NCI-H446 (cell line): ENCODE measurements at regions not wholly inside any gene's neighbourhood (a gene's known extent, or its start where the extent isn't known, plus 50 kb on each side); places are given as distances from the start of the nearest gene placed in this dataset.
"Not testable (repeated sequence)": the region's sequence is repeated elsewhere in the genome, so short reads cannot be mapped to it uniquely, and the experiment has no call there.

ENCODE experiments used
- DNase-seq, 2 experiments: peaks; one replicate each; lab custom pipeline; 2025; lab: John Stamatoyannopoulos, UW

DNA sequence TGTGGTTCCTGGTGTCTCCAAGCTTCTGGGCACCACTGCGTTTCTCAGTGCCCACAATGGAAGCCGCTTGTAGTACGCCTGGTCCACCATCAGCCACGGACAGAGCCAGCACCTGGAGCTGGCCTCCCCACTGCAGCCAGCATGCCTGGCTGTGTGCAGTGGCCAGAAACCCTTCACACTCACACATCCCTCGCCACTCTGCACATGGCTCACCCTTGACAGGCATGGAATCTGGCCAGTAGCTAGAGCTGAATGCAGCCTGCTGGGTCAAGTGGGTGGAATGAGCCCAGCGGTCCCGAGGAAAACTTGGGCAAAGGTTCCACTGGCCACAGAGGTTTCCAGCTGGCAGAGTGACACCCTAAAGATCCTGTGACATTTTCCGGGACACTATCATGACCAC, 146.0 kb upstream of the ADO start:
- no peak for DNase-seq

DNA sequence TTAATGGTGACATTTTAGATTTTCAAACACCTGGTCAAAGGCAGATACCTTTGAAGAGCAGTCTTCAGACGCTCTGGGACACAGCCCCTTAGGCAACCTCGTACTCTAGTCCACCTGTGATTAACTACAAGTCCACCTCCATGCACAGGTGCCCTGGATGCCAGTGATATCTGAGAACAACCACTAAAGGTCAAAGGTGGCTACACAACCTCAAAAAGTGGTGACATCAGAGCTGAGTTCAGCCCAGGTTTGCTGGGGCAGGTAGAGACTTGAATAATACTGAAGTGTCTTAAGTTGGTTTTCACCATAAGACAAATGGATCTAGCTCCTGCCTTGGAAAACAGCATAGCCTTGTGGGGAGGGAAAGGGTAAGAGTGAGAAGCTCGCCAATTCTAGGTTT, 143.4 kb upstream of the ADO start:
- DNase-seq: no peak

DNA sequence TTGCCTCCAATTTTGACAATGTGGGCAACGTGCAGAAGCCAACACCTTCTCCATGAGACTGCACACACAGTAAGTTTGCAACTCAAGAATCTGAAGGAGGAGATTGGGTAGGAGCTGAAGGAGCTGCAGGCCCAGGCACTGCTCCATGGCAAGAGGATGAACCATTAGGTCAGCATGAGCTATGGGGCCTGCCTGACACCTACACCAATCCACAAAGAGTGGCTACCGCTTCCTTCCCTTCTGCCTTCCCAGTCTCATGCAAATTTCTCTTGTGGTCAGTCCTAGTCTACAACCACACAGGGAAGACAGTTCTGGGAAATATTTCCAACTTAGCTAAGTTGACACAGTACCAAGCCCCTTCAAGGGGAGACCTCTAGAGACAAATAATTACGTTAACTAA, 142.0 kb upstream of the ADO start:
- DNase-seq: no peak

DNA sequence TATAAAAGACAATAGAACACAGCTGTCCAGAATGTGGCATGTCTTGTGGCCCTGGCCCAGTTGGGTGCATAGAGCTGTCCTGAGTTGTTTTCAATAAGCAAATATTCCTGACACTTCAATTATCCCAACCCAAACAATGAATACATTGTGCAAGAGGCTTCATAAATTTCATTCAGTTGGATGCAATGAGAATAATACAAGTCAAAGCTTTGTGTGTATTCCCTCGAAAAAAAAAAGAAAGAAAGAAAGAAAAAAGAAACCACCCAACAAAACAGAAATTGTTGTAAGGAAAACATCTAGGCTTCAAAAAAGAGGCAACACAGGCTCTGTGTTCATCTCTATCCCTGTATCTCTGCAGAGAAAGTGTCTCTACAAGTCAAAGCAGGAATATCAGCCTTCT, 138.7 kb upstream of the ADO start:
- no peak for DNase-seq

DNA sequence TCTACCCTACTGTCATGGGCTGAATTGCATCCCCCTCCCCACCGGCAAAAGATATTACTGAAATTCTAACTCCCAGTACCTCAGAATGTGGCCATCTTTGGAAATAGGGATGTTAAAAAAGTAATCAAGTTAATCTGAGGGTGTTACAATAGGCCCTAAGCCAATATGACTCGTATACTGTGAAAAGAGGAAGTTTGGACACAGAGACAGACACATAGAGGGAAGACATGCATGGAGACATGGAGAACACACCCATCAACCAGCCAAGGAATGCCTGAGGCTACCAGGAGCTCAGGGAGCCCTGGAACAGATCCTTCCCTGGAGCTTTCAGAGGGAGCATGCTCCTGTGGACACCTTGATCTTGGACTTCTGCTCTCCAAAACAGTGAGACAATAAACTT, 138.2 kb upstream of the ADO start:
- DNase-seq: no peak

DNA sequence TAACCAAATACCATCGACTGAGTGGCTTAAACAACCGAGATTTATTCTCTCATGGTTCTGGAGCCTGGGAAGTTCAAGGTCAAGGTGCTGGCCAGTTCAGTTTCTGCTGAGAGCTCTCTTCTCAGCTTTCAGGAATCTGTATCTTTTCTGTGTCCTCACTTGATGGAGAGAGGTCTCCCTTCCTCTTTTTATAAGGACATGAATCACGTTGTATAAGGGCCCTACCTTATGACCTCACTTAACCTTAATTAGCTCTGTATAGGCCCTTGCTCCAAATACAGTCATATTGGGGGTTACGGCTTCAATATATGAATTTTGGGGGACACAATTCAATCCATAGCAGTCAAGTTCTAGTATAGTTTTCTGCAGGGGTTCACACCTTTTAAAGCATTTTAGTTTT, 135.2 kb upstream of the ADO start:
- no peak for DNase-seq

DNA sequence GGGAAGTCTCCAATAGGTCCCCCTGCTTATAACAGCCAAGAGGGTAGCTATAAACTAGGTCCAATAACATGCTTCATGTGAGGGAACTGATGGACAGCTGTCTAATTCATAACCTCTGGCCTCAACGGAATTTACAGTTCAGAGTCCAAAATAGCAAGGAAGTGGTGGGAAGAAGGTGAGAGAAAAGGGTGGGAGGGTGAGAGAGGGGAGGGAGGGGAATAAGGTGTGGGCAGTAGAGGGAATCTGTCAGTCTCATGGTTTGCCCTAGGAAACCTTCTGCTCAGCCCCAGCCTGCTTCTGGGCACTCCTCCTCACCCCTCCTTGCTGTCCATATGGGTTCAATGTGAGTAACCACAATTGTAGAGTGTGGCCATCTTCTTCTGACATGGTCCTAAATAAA, 133.4 kb upstream of the ADO start:
- no peak for DNase-seq

DNA sequence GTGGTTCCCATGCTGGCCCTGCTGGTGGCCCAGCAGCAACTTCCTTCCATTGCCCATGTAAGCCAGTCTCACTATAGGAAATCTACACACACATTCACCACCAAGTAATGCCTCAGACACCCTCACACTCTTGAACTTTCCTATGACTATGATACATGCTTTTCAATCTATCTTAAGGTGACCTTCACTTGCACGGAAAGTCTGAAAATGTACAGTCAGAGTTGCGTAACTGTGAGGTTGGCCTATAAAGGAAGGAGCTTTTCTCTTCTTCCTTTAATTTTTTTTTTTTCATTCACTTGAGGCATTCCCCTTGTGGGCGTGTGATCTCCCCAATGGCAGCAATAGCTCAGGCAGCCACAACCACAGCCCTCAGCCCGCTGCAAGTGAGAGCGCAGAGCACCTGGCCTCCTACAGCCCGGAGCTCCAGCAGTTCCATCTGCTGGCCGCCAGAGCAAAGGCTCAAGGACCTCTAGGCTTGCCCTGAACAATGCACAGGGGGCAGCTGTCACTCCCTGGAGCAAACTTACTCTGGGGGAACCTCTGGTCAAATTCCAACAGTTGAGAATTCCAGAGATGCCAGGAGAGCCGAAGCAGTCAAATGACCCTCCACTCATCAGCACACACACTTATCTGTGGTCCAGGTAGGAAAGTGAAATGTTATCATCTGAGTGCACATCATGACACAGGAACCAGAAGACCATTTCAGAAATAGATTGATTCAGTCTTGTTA, 123.1 kb upstream of the ADO start:
- DNase-seq: no peak

DNA sequence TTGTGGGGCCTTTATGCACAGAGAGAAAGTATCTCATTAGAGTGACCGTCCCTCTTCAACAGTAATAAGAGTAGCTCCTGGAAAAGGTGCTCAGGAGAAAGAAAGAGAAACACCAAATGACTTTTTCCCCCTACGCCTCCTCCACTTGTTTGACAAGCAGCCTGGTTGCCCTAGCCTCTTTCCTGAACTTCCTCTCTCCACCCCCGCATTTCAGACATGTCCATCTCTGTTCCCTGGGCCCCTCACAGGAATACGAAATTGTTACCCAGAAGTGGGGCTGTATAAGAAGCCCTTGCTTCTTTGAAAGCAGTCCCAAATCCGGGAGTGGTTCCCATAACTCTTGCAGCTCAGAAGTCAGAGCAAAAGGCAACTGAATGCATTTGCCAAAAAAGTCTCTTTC, 119.6 kb upstream of the ADO start:
- DNase-seq: no peak

DNA sequence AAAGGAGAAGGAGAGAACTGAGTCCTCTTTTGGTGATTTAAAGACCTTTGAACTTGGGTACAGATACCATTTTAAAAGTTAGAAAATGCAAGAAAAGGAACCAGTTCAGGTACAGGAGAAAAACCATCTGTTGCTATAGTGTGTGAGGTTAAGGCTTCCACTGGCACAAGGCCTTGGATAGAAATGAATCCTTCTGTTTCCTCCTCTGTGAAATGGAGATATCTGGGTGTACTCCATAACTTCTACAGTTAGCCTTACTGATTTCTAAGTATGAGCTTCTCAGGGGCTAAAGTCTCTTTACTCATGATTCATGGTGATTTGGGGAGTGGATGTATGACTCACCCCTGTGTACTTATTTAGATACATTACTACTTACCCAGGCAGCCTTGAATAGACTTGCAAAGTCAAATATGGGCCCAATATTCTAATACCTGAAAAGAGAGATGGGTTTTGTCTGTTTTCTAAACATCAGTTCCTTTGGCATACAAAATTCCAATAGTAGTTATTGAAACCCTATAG, 117.2 kb upstream of the ADO start:
- DNase-seq: no peak

DNA sequence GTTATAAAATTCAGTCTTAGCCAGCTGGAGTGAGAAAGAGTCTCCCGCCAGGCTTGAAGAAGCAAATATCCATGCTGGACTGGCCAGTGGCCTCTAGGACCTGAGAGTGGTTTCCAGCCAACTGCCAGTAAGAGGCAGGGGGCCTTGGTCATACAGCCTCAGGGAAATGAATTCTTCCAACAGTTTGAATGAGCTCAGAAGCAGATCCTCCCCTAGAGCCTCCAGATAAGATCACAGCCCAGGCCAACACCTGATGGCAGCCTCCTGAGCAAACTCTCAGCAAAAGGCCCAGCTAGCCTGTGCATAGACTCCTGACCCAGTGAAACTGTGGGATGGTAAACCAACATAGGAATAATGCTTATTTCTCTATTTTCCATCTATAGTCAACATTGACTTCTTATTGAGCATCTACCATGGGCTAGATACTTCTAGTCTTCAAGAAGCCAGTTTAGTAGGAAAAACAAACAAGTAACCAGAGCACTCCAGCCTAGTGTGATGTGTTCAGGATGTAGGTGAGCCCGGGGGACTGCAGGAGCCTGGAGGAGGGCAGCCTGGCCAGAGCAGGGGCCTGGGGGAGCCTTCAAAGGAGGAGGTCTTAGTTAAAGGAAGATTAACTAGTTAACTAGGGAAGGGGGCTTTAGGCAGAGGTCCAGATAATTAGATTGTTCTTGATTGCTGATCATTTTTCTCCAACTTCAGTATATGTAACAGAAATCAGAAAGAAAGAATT, 115.4 kb upstream of the ADO start:
- no peak for DNase-seq

DNA sequence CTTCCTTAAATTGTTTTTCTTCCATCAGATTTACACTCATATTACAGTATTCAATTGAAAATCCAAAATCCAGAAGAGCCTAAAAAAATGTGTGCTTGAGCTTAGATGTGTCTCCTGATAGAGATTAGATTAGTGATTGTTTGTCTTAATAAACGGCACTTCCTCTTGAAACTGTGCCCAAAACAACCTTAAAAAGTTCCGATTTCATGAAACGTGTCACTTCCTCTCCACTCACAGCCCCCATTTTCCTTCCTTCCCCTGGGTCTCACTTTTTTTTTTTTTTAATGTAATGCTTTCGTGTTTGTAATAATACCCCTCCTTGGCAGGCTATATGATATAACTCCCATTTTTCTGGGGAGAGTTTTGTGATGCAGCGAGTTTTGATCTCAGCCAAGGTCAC, 114.8 kb upstream of the ADO start:
- no peak for DNase-seq

DNA sequence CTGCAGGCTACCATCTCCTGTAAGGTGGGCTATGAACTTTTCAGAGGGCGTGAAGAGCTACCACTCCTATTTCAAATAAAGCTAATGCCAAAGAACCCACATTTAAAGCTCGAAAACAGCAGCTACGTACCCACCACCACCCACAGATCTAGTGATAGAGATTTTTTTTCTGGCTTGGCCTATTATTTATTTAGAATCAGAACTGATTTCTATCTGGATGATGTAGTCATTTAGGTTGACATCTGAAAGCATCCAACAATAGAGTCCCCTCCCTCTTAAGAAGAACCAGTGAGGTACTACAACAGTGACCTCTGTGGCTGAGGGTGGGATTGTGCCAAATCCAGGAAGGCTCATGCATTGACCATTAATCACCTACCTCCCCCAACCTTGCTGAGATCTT, 113.8 kb upstream of the ADO start:
- DNase-seq: no peak

DNA sequence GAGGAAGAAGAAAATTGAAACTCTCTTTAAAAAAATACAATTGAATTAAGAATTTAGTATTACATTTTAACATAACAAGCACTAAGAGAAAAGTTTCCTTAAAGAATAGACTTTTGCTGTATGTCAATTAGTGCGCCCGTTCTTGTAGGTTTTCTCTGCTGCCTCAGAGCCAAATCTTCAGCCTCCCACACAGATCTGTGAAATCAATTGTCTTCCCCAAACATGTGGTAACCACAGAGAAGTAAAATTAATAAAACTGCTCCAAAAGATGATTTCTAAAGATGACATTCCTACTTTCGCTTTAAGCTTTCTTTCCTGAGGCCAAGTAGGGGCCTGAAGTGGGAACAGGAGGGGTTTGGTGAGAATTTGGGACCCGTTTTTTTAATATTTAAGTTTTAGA, 113.2 kb upstream of the ADO start:
- no peak for DNase-seq

DNA sequence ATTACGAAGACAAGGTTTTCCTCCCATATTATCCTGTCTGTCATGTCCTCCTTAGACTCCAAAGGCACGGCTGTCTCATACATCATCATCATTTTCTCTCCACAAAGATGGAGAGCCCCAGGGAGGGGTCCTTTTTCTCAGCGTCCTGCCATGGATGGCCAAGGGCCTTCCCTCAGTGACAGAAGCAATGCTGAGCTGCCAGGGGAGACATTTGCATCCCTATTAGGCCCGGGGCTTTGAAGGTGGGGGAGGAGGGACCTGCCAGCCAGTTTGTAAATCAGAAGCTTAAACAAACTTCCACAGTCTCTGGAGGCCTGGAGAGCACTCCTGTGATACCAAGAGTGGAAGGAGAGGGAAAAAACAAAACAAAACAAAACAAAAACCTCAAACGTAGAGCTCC, 112.4 kb upstream of the ADO start:
- DNase-seq: no peak

DNA sequence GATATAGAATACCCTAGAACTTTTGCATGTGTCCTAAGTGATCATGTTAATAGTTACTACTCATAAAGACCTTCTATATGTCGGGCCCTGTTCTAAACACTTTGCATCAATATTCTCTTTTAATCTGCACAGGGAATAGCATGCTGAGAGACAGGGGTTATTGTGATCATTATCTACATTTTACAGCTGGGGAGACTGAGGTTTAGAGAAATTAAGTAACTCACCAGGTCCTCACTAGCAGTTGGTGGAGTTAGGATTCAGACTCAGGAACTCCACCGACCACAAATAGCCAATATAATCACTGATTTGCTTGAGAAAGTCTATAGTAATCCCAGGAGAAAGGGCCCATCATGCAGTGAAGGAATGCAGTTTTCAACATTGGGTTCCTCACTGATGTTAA, 111.2 kb upstream of the ADO start:
- no peak for DNase-seq

DNA sequence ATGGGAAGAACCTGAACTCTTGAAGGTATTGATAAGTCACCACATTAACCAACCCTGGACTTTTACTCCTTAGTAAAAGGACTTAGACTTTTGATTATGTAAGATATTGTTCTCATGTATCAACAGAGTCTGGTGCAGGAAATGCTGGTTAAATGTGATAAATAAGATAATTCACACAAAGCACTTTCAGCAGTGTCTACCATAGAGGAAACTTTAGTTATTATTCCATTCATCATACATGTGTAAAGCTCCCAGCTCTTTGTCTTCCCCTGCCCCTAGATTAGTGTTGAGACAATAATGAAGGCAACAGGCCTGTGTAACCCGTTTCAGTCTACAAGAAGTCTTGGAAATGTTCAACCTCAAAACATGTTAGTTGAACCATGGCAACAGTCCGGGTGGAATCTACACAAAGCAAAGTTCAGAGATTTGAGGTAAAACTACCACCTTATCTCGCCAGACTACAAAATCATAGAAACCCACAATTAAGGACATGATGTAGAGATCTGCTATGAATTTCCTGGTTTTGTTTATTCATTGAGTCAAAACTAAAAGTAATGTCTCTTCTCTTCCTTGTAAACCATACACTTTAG, 109.9 kb upstream of the ADO start:
- no peak for DNase-seq

DNA sequence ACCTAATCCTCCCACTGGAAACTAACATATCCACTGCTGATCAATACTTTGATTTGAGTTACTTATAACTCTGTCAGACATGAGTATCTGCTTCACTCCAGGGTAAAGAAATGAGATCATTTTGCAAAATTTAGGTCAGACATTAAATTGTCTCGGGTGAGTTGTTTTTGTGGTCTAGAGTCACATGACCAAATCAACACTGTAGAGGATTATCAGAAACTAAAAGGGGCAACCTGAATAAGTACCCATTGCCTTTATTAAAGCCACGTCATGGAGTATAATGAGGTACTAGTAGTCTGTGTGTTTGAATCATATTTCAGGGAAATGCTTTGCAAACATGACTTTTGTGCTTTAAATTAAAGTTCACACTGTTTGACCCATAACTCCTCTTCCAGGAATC, 107.7 kb upstream of the ADO start:
- no peak for DNase-seq

DNA sequence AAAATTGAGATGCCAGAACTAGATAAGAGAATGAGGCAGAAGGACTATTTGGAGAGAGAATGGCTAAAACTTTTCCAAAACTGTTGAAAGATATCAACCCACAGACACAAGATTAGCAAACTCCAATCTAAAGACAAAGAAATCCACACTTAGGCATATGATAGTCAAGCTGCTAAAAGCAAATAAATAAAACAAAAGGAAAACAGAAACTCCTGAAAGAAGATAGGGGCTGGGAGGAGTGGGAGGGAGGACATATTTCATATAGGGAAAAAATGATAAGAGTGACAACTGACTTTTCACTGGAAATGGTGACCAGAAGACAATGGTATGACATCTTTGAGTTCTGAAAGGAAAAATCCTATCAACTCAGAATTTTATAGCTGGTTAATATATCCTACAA, 105.4 kb upstream of the ADO start:
- DNase-seq: no peak

DNA sequence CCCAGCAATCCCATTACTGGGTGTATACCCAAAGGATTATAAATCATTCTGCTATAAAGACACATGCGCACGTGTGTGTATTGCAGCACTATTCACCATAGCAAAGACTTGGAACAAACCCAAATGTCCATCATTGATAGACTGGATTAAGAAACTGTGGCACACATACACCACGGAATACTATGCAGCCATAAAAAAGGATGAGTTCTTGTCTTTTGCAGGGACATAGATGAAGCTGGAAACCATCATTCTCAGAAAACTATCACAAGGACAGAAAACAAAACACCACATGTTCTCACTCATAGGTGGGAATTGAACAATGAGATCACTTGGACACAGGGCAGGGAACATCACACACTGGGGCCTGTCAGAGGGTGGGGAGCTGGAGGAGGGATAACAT, 100.4 kb upstream of the ADO start:
- DNase-seq: not testable (repeated sequence)

DNA sequence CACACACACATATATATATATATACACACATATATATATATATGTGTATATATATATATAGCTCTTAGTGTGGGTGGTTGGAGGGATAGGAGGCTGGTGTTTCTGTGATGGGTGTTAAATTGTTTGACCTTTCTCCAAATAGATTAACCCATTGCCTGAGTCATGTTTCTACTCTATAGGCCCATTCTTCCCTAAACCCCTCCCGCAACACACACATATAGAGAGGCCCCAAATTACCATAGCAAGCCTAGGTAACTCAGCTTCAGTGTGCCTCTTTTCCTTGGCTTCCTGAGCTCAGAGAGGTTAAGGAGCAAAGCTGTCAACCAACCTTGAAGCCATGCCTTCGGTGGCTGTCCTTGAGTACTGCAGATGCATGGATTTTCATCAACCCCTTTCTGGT, 98.7 kb upstream of the ADO start:
- no peak for DNase-seq

DNA sequence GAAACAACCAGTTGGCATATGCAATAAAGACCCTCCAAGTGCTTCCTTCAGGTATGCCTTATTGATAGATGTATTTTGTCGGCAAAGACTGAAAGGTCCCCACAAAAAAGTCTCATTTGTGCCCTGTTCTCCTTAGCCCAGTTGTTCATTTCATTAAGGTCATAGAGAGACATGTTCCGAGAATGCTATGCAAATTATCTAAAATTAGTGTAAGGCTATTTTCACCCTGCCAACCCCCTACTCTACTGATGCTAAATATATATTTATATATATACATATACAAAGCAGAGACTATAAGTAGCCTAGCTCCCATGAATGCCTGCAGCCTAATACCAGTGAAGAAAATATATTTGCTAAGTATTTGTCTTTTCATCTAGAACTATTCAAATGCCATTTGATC, 96.7 kb upstream of the ADO start:
- no peak for DNase-seq

DNA sequence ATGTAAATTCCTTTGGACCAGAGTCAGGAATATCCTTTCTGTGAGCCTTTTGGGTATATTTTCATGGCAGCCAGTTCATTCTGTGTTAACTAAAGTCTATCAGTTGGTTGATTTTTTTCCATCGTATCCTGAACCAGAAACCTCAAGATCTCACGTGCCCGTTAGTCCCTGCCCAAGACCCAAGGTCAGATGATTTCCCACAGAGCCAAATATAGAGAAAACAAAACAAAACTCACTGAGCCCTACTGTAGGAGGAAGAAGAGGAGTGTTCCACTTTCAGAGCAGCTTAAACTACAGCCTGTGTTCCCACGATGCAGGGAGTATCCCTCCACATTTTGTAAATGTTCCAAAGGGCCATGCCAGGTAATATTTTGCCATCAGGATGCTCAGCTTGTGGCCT, 96.0 kb upstream of the ADO start:
- DNase-seq: no peak
